SK-N-SH (cell line): ENCODE measurements at regions not wholly inside any gene's neighbourhood (a gene's known extent, or its start where the extent isn't known, plus 50 kb on each side); places are given as distances from the start of the nearest gene placed in this dataset.

Source experiments
- CTCF ChIA-PET: fragments of 300-600, 350-600 bp; formaldehyde crosslinking; extraction: SDS; loops from one replicate; lab custom pipeline; 2021; lab: Yijun Ruan, JAX
- POLR2A ChIA-PET: fragments of 350-600 bp; sonication (Branson Sonifier 250); formaldehyde crosslinking; extraction: SDS; loops from one replicate; lab custom pipeline; 2020; ENCODE audit warnings: antibody characterized with exemption, inconsistent platforms; lab: Yijun Ruan, JAX
- DNase-seq: peaks from one replicate; pipeline ENCODE4 v3.0.0; 2012
- H2AFZ ChIP-seq: fragments of 200-600 bp; sonication (generic); 2 replicates; pipeline ENCODE4 v1.8.1; 2016; ENCODE audit warnings: antibody characterized with exemption, mild to moderate bottlenecking, low read depth
- H3F3A ChIP-seq: fragments of 200-600 bp; sonication (generic); replicated peaks from 2 replicates; pipeline ENCODE3; 2016; ENCODE audit warnings: antibody characterized with exemption, mild to moderate bottlenecking; ENCODE audit not compliant: insufficient read depth
- H3K27ac ChIP-seq, 2 experiments: fragments of 200-500 bp in 1 of 2; fragments of 200-600 bp in 1 of 2; sonication (Bioruptor generic) in 1 of 2; sonication (generic), shearing (Covaris generic) in 1 of 2; 2 replicates each; pipeline versions ENCODE4 v1.5.1 to v1.6.1; 2014 to 2016; ENCODE audit warnings: low read depth in 2 of 2, inconsistent platforms in 1 of 2, low read length in 1 of 2, mild to moderate bottlenecking in 1 of 2, mixed read lengths in 1 of 2
- H3K27me3 ChIP-seq: fragments of 200-600 bp; sonication (generic), shearing (Covaris generic); 2 replicates; pipeline ENCODE4 v1.6.1; 2016; ENCODE audit warnings: mixed run types; ENCODE audit not compliant: insufficient read depth
- H3K36me3 ChIP-seq, 2 experiments: fragments of 200-500 bp in 1 of 2; fragments of 200-600 bp in 1 of 2; sonication (Bioruptor generic) in 1 of 2; sonication (generic) in 1 of 2; replicated peaks in 1 of 2; 2 replicates each; pipeline versions ENCODE3 to v1.5.1; 2014 to 2016; ENCODE audit warnings: low read length in 1 of 2, mild to moderate bottlenecking in 1 of 2; ENCODE audit not compliant: insufficient read depth in 2 of 2, control insufficient read depth in 1 of 2
- H3K4me1 ChIP-seq, 2 experiments: fragments of 200-500 bp in 1 of 2; fragments of 200-600 bp in 1 of 2; sonication (Bioruptor generic) in 1 of 2; sonication (generic), shearing (Covaris generic) in 1 of 2; 2 replicates each; pipeline versions ENCODE4 v1.5.1 to v1.6.1; 2014 to 2016; ENCODE audit warnings: low read depth in 1 of 2, low read length in 1 of 2, mixed run types in 1 of 2; ENCODE audit not compliant: insufficient read depth in 2 of 2, control insufficient read depth in 1 of 2
- H3K4me2 ChIP-seq: fragments of 200-600 bp; sonication (generic), shearing (Covaris generic); 2 replicates; pipeline ENCODE4 v1.6.1; 2017; ENCODE audit warnings: mixed run types
- H3K4me3 ChIP-seq, 2 experiments: fragments of 200-500 bp in 1 of 2; fragments of 200-600 bp in 1 of 2; sonication (Bioruptor generic) in 1 of 2; sonication (generic), shearing (Covaris generic) in 1 of 2; 2 replicates each; pipeline versions ENCODE4 v1.5.1 to v1.8.1; 2014 to 2016; ENCODE audit warnings: low read depth in 2 of 2, inconsistent platforms in 1 of 2, low read length in 1 of 2, mild to moderate bottlenecking in 1 of 2, mixed read lengths in 1 of 2, moderate library complexity in 1 of 2
- H3K79me2 ChIP-seq: fragments of 200-600 bp; sonication (generic); 2 replicates; pipeline ENCODE4 v1.8.1; 2017; ENCODE audit warnings: mild to moderate bottlenecking; ENCODE audit not compliant: insufficient read depth
- H3K9ac ChIP-seq: fragments of 200-600 bp; sonication (generic); 2 replicates; pipeline ENCODE4 v1.6.1; 2017; ENCODE audit warnings: mixed run types
- H3K9me2 ChIP-seq: fragments of 200-600 bp; sonication (generic); 2 replicates; pipeline ENCODE4 v1.6.1; 2017; ENCODE audit warnings: mixed run types
- H3K9me3 ChIP-seq: fragments of 200-600 bp; sonication (generic); 2 replicates; pipeline ENCODE4 v1.6.1; 2017; ENCODE audit warnings: mixed run types, mild to moderate bottlenecking, moderate library complexity
- H4K20me1 ChIP-seq: fragments of 200-600 bp; sonication (generic); 2 replicates; pipeline ENCODE4 v1.6.1; 2017; ENCODE audit warnings: mild to moderate bottlenecking, mixed run types; ENCODE audit not compliant: insufficient read depth
- EZH2phosphoT487 ChIP-seq: fragments of 200-600 bp; sonication (generic); IDR thresholded peaks from 2 replicates; pipeline ENCODE4 v1.6.1; 2017; ENCODE audit warnings: low read depth, mixed run types, mild to moderate bottlenecking, antibody characterized with exemption, moderate library complexity, borderline replicate concordance
- FOXM1 ChIP-seq: IDR thresholded peaks from 2 replicates; pipeline ENCODE4 v1.4.0; 2012; ENCODE audit warnings: low read depth, mild to moderate bottlenecking
- IRF3 ChIP-seq: fragments of 150-350 bp; IDR thresholded peaks from 2 replicates; pipeline ENCODE4 v1.6.1; 2016; ENCODE audit warnings: mild to moderate bottlenecking, low read depth, low read length
- NFIC ChIP-seq: IDR thresholded peaks from 2 replicates; pipeline ENCODE4 v1.4.0; 2012; ENCODE audit warnings: borderline replicate concordance
- NRF1 ChIP-seq: IDR thresholded peaks from 2 replicates; pipeline ENCODE4 v1.6.1; 2012; ENCODE audit warnings: low read depth, mild to moderate bottlenecking, low read length
- POLR2AphosphoS5 ChIP-seq: IDR thresholded peaks from 2 replicates; pipeline ENCODE4 v1.6.1; 2012; ENCODE audit warnings: low read depth, low read length
- RAD21 ChIP-seq: IDR thresholded peaks from 2 replicates; pipeline ENCODE4 v1.6.1; 2012; ENCODE audit warnings: mild to moderate bottlenecking, low read length
- RCOR1 ChIP-seq: fragments of 150-350 bp; IDR thresholded peaks from 2 replicates; pipeline ENCODE4 v1.6.1; 2017; ENCODE audit warnings: antibody characterized with exemption, low read length
- REST ChIP-seq: IDR thresholded peaks from 2 replicates; pipeline ENCODE4 v1.6.1; 2012; ENCODE audit warnings: mild to moderate bottlenecking, low read depth, low read length, moderate library complexity
- RXRA ChIP-seq: IDR thresholded peaks from 2 replicates; pipeline ENCODE4 v1.4.0; 2012; ENCODE audit warnings: low read depth, mild to moderate bottlenecking, borderline replicate concordance
- SIN3A ChIP-seq: IDR thresholded peaks from 2 replicates; pipeline ENCODE4 v1.6.1; 2012; ENCODE audit warnings: low read depth, mild to moderate bottlenecking, low read length, moderate library complexity, borderline replicate concordance
- SMC3 ChIP-seq: IDR thresholded peaks from 2 replicates; pipeline ENCODE4 v1.6.1; 2012; ENCODE audit warnings: low read depth, low read length, improper control_type of control experiment
- TAF1 ChIP-seq: IDR thresholded peaks from 2 replicates; pipeline ENCODE4 v1.6.1; 2012; ENCODE audit warnings: low read depth, mild to moderate bottlenecking, low read length, moderate library complexity, borderline replicate concordance
- TCF12 ChIP-seq: IDR thresholded peaks from 2 replicates; pipeline ENCODE4 v1.4.0; 2012
- TEAD4 ChIP-seq: IDR thresholded peaks from 2 replicates; pipeline ENCODE4 v1.4.0; 2012; ENCODE audit warnings: mild to moderate bottlenecking, borderline replicate concordance; ENCODE audit not compliant: insufficient read depth
- USF1 ChIP-seq: IDR thresholded peaks from 2 replicates; pipeline ENCODE4 v1.4.0; 2012; ENCODE audit warnings: low read depth, borderline replicate concordance
- YY1 ChIP-seq: IDR thresholded peaks from 2 replicates; pipeline ENCODE4 v1.4.0; 2012; ENCODE audit warnings: low read depth, mild to moderate bottlenecking
- WGBS: methylation state at CpG from one replicate; pipeline ENCODE4 v1.1.6; 2017; ENCODE audit warnings: low lambda C conversion rate; 5-methylcytosine and 5-hydroxymethylcytosine counted together

- no peaks in the 10 kb centered on the region for H3K79me2 ChIP-seq
- CTCF ChIA-PET = no interaction called here
- no peak overlapping the region for H2AFZ ChIP-seq
- no peaks in the 10 kb centered on the region; the same call in 1 of the 2 replicates for H3K27me3 ChIP-seq
- no peaks in the 10 kb centered on the region for H3K9me2 ChIP-seq
- no peaks in the 10 kb centered on the region for H4K20me1 ChIP-seq
- H3K9ac ChIP-seq = no peak overlapping the region
- TF ChIP-seq FOXM1 = no peak
- no peak for TF ChIP-seq USF1
- no peak for TF ChIP-seq IRF3
- TF ChIP-seq NRF1 = no peak
- no peak for TF ChIP-seq SMC3
- TF ChIP-seq TCF12 = no peak
- no peaks in the 10 kb centered on the region for H3F3A ChIP-seq
- 37% methylated on average over 4 of the region's 4 CpGs for WGBS
- H3K9me3 ChIP-seq = no peaks in the 10 kb centered on the region
- no peaks in the 10 kb centered on the region for H3K36me3 ChIP-seq
- no peak overlapping the region for H3K4me3 ChIP-seq
- POLR2A ChIA-PET = no interaction called here
- no peak overlapping the region for H3K27ac ChIP-seq
- peaks cover 0 to under 1% of the 10 kb centered on the region in 2 experiments; a peak in 1 of 4 replicates for H3K4me1 ChIP-seq
- H3K4me2 ChIP-seq = no peak overlapping the region
- DNase-seq = no peak
These were observed 53.0 kb upstream of the KLF4 start for GRCh38 chr9:107542411-107543157.

- ChIA-PET POLR2A (no interaction called here), CTCF (no interaction called here)
- no peaks in the 10 kb centered on the region for H3K9me2 ChIP-seq
- H3K4me3 ChIP-seq = no peak overlapping the region
- H3K4me1 ChIP-seq = no peaks in the 10 kb centered on the region
- no peaks in the 10 kb centered on the region; the same call in 1 of the 2 replicates for H3K27me3 ChIP-seq
- H3K4me2 ChIP-seq = no peak overlapping the region
- H3K36me3 ChIP-seq = no peaks in the 10 kb centered on the region
- no peaks in the 10 kb centered on the region for H4K20me1 ChIP-seq
- H3K9me3 ChIP-seq = no peaks in the 10 kb centered on the region
- H3K27ac ChIP-seq = no peak overlapping the region
- DNase-seq = no peak
- no peak for TF ChIP-seq RCOR1
- no peak for TF ChIP-seq POLR2AphosphoS5
- no peak for TF ChIP-seq USF1
- no peak for TF ChIP-seq SMC3
- no peak for TF ChIP-seq FOXM1
- TF ChIP-seq TEAD4 = no peak
- no peak for TF ChIP-seq TAF1
- TF ChIP-seq RXRA = no peak
- no peak for TF ChIP-seq RAD21
- TF ChIP-seq REST = no peak
- no peak for TF ChIP-seq EZH2phosphoT487
- TF ChIP-seq SIN3A = no peak
- no peak for TF ChIP-seq YY1
- TF ChIP-seq NFIC = no peak
- H3K79me2 ChIP-seq = no peaks in the 10 kb centered on the region
- no peaks in the 10 kb centered on the region for H3F3A ChIP-seq
- 30% methylated on average over 2 of the region's 2 CpGs for WGBS
- no peak overlapping the region for H3K9ac ChIP-seq
- no peak overlapping the region for H2AFZ ChIP-seq
These were observed 52.0 kb upstream of the KLF4 start for GRCh38 chr9:107541523-107541922.
